ENCODE measurements at regions not wholly inside any gene's neighbourhood (a gene's known extent, or its start where the extent isn't known, plus 50 kb on each side); places are given as distances from the start of the nearest gene placed in this dataset.
"Not testable (repeated sequence)": the region's sequence is repeated elsewhere in the genome, so short reads cannot be mapped to it uniquely, and the experiment has no call there.

DNA sequence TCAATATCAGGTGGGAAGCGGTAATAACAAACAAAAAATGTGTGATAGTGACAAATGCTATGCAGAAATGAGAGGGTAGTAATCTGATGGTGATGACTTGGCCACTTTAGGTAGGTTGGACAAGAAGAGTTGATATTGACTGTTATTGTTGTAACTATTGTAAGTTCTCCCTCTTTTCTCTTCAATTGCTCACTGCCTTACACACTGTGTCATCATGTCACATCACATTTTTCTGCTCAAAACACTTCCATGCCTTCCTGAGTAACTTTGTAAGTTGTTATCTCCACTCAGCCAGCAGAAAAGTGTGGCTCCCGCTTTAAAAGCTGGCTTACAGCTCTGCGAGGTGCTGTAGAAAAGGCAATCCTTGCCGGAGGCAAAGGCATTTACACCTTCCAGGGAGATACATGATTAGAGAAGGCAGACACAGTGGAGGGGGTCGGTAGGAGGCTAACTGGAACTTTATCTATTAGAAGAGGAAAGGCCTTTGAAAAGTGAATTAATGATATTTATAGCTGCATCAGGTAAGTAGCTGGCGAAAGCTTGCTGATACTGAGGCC lies 85.2 kb upstream of the CLINT1 start:
- DNase-seq (ENCODE audit: low read depth) = no peak

- DNase-seq (ENCODE audit: low read depth) = no peak
Observed at GRCh38 chr5:157942595-157942994, 83.7 kb upstream of the CLINT1 start.

DNA sequence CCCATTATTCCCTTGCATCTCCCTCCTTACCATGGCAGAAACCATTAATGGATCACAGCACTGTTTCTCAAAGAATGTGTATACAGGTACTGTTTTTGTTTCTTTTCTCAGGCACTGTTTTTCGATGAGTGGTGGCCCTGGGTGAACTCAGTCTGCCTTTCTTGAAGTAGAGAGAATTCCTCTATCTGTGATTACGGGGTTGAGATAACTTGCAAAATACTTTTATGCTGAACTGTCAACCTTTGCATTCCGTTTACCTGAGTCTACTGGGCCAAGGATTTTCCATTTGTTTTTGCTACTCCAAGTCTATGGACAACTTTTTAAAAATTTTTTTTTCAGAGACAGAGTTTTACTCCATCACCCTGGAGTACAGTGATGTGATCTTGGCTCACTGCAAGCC lies 82.7 kb upstream of the CLINT1 start:
- DNase-seq (ENCODE audit: low read depth) = no peak

DNA sequence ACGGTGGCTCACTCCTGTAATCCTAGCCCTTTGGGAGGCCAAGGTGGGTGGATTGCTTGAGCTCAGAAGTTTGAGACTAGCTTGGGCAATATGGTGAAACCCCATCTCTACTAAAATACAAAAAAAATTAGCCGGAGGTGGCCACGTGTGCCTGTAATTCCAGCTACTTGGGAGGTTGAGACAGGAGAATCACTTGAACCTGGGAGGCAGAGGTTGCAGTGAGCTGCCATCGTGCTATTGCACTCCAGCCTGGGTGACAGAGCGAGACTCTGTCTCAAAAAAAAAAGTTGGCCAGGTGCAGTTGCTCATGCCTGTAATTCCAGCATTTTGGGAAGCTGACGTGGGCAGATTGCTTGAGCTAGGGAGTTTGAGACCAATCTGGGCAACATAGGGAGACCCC lies 79.2 kb upstream of the CLINT1 start:
- not testable (repeated sequence) for DNase-seq (ENCODE audit: low read depth)

- not testable (repeated sequence) for DNase-seq (ENCODE audit: low read depth)
Observed at GRCh38 chr5:157936776-157937501, 78.0 kb upstream of the CLINT1 start.

- DNase-seq (ENCODE audit: low read depth) = no peak
Observed at GRCh38 chr5:157934600-157934999, 75.7 kb upstream of the CLINT1 start.

- DNase-seq (ENCODE audit: low read depth) = no peak
Observed at GRCh38 chr5:157933005-157933404, 74.1 kb upstream of the CLINT1 start.

DNA sequence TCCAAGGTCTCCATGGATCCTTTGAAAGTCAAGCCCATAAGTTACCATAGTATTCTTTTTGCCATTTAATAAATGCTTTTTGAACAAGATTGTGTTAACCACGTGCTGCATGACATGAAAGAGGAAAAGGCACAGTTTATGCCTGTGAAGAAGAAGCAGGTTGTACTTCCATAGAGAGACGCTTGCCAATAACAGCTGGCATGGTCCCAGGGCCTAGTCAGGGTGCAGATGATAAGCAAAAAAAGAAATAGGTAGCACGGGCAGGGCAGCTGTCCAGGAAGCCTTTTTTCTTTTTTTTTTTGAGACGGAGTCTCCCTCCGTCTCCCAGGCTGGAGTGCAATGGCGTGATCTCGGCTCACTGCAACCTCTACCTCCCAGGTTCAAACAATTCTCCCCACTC lies 71.8 kb upstream of the CLINT1 start:
- DNase-seq (ENCODE audit: low read depth) = no peak

GRCh38 chr5:157926977-157927376 lies 68.0 kb upstream of the CLINT1 start:
- no peak for DNase-seq (ENCODE audit: low read depth)

DNA sequence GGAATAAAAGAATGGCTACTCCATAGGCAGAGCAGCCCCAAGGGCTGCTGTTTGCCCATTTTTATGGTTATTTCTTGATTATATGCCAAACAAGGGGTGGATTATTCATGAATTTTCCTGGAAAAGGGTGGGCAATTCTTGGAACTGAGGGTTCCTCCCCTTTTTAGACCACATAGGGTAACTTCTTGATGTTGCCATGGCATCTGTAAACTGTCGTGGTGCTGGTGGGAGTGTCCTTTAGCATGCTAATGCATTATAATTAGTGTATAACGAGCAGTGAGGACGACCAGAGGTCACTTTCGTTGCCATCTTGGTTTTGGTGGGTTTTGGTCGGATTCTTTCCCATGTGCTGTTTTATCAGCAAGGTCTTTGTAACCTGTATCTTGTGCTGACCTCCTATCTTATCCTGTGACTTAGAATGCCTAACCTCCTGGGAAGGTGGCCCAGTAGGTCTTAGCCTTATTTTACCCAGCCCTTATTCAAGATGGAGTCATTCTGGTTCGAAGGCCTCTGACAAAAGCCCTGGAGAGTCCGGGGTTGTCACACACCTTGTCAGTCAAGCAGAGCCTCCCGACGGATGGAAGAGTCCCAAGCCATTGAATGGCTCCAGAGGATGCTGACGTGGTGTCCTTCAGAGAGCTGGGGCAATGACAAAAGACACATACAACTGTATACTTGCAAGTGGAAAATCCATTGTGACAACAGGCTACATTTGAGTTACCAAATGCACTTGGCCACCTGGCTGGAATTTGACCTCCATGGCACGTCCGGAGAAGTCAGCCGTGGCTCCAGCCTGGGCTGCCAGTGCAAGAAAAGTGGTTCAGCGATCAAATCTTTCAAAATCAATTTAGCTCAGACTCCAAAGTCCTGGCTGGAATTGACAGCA lies 67.1 kb upstream of the CLINT1 start:
- no peak for DNase-seq (ENCODE audit: low read depth)

DNA sequence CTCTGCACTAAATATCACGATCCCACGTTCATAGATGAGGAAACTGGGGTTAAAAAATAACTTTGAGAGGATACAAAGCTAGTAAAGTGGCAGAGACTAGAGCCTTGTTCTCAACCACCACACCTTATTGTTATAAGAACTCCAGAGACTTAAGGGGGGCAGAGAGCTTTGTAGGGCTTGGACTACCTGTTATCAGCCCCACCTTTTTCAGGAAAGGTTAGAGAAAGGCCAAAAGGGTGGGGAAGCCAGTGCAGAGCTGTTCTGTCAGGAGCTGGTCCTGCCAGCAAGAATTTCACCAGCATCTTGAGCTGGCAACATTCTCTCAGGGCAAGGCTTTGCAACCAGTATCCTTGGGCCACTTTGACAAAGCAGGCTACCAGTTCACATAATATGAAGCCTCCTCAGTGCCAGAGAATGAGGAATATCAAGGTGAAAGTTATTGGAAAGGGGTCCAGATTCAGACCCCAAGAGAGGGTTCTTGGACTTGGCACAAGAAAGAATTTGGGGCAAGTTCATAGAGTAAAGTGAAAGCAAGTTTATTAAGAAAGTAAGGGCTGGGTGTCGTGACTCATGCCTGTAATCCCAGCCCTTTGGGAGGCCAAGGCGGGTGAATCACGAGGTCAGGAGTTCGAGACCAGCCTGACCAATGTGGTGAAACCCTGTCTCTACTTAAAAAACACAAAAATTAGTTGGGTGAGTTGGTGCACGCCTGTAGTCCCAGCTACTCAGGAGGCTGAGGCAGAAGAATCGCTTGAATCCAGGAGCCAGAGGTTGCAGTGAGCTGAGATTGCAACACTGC lies 66.2 kb upstream of the CLINT1 start:
- no peak for DNase-seq (ENCODE audit: low read depth)

DNA sequence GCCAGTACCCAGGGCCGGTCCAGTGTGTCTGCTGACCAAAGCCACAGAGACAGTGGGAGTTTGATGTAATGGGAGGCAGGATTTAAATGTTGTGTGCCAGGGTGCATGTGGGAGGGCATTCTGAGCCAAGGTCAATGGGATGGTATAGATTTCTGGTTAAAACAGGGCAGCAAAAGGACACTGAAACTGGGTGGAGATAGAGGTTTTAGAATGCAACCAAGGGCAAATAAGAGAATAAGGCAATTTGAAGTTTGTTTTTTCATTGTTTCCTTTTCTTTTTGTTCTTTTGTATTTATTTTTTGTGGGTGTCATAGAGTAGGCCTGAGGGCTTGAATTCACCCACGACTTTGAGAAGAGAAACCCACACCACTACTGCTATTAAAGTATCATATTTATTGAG lies 65.5 kb upstream of the CLINT1 start:
- no peak for DNase-seq (ENCODE audit: low read depth)

DNA sequence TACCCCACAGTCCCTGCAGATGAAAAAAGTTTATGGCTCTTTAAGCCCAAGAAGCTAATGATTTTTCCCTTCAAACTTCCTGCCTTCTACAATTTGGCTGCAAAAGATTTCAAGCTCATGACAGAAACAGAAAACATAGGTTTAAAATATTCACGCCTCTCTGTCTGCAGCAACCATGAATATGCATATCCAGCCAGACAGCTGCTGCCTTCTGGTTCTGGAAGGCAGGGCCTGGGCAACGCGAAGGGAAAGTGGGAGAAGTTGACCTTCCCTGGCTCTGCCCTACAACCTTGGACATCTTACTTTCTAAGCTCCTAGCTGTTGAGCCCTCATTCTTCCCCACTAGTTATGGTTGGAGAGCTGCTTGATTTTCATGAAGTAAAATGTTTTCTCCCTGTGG lies 64.8 kb upstream of the CLINT1 start:
- DNase-seq (ENCODE audit: low read depth) = no peak

- DNase-seq (ENCODE audit: low read depth) = no peak
Observed at GRCh38 chr5:157922026-157922425, 63.1 kb upstream of the CLINT1 start.

GRCh38 chr5:157920828-157921170 lies 61.9 kb upstream of the CLINT1 start:
- DNase-seq (ENCODE audit: low read depth) = no peak

- DNase-seq (ENCODE audit: low read depth) = no peak
Observed at GRCh38 chr5:157918811-157919742, 60.1 kb upstream of the CLINT1 start.

DNA sequence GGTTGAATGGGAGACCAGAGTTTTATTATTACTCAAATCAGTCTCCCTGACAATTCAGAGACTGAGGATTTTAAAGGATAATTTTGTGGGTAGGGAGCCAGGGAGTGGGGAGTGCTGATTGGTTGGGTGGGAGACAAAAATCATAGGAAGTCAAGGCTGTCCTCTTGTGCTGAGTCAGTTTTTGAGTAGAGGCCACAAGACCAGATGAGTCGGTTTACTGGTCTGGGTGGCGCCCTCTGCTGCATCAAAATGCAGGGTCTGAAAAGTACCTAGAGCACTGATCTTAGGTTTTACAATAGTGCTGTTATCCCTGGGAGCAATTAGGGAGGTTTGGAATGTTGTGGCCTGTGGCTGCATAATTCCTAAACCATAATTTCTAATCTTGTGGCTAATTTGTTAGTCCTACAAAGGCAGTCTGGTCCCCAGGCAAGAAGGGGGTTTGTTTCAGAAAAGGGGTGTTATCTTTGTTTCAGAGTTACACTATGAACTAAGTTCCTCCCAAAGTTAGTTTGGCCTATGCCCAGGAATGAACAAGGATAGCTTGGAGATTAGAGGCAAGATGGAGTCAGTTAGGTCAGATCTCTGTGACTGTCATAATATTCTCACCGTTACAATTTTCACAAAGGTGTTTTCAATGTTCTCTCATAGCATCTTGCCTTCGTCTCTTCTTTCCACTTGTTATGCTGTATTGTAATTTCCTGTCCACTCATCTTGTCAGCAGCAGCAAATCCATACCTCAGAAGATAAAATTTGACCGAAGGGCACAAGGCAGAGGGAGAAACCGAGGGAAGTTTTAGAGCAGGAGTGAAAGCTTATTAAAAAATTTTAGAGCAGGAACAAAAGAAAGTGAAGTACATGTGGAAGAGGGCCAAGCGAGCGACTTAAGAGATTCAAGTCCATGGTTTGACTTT lies 59.2 kb upstream of the CLINT1 start:
- DNase-seq (ENCODE audit: low read depth) = peak; percentile 28

GRCh38 chr5:157917491-157917890 lies 58.5 kb upstream of the CLINT1 start:
- DNase-seq (ENCODE audit: low read depth) = no peak

- no peak for DNase-seq (ENCODE audit: low read depth)
Observed at GRCh38 chr5:157915638-157916037, 56.7 kb upstream of the CLINT1 start.

DNA sequence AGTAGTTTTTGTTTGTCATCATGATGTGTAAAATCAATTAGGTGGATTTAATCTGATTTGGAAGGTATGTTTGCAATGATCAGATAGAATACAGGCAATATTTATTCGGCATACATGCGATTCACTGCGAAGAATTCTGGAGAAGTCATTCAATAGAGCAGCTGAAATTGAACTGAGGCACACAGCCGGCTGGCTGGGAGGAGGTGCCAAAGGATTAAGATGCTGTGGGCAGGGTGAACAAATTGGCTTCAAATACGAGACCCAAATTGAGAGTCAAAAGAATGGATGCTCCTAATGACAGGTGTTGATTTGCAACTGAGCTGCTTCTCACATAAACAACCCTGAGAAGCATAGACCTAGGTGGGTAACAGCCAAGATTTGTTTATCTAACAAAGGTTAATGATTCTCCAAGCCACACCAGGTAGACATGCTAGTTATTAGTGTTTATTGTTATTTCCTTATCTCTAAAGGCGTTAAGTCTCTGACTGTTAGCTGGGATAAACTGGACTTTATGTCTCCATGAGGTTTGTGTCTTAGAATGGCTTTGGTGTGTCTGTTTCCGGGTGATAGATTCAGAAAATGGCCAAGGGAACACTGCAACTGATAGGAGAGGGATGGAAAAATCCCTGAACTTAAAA lies 55.3 kb upstream of the CLINT1 start:
- DNase-seq (ENCODE audit: low read depth) = no peak
